Stimulated activated effector memory CD8-positive, alpha-beta T cell treated with anti-CD3 and anti-CD28 coated beads, Interleukin-12 subunit alpha, Interleukin-12 subunit beta, amount 100 ng/mL, for 72 hours (primary cell): ENCODE measurements at regions not wholly inside any gene's neighbourhood (a gene's known extent, or its start where the extent isn't known, plus 50 kb on each side); places are given as distances from the start of the nearest gene placed in this dataset.
A peak's percentile ranks its signal among the peaks of the same experiment; 100 is the strongest.
"Not testable (repeated sequence)": the region's sequence is repeated elsewhere in the genome, so short reads cannot be mapped to it uniquely, and the experiment has no call there.

ENCODE experiments used
- ATAC-seq: fragments of 150-1000 bp; cut with Tn5 transposase; 2 replicates; pipeline ENCODE4 v1.10.0; 2021
- DNase-seq, 2 donors: peaks; one replicate each; pipeline ENCODE4 v3.0.0; 2021 to 2022; ENCODE audit warnings: low spot score in 2 of 2
- H3K27ac Mint-ChIP-seq: one replicate; pipeline ENCODE4 v1.8.0; 2022; ENCODE audit warnings: mild to moderate bottlenecking, mixed read lengths
- H3K36me3 Mint-ChIP-seq: one replicate; pipeline ENCODE4 v1.8.0; 2022; ENCODE audit warnings: mild to moderate bottlenecking, mixed read lengths
- H3K4me1 Mint-ChIP-seq: one replicate; pipeline ENCODE4 v1.8.0; 2022; ENCODE audit warnings: mixed read lengths
- H3K4me3 Mint-ChIP-seq: one replicate; pipeline ENCODE4 v1.8.0; 2022; ENCODE audit warnings: mild to moderate bottlenecking, mixed read lengths
- H3K9me3 Mint-ChIP-seq: one replicate; pipeline ENCODE4 v1.8.0; 2022; ENCODE audit warnings: mixed read lengths

DNA sequence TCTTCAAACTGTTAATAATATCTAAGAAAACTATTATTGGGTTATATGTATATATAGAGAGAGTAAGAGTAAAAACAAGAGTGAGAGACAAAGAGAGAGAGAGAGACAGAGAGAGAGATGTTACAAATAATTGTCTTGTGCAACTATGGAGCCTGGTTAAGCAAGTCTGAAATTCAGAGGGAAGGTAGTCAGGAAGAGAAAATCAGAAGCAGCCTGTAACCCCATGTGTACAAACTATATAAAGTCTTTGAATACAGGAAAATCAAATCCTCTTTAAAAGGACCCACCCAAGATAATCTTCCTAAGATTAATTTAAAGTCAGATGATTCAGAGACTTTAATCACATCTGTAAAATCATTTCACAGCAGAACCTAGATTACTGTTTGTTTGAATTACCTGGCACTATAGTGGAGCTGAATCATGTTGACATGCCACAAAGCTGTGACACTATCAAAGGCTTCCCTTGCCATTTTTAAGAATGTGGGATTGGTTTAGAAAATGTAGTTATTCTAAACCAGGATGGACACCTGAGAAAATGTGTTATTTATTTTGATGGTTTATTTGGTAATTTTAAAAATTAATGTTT lies 301.7 kb upstream of the FSIP2 start:
- Mint-ChIP-seq H3K4me1 (no peaks in the 10 kb centered on the region), H3K4me3 (no peak overlapping the region), H3K27ac (no peak overlapping the region), H3K9me3 (peaks cover 14% of the 10 kb centered on the region), H3K36me3 (no peaks in the 10 kb centered on the region)
- DNase-seq (no peak), ATAC-seq (no peak)

DNA sequence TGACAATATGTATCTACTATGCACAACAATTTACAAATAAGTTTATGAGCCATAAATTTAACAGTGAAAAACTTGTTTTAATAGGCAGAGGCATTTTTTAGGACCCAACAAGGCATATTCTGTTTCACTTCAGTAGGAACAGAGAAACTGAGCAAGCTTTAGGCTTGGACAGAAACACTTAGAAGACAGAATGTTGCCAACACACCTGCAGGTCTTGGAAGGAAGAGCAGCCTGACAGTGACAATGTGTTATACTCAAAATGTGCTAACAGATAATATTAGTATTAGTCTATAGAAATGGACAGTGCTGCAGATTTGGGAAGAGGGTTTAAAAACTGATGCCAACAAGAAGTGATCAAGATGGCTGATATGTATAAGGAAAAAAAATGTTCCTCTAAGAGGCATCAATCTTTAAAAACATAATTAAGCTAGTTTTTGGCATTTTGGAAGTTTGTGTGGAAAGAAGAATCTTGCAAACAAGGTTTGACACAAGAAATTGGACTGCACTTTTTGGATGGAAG lies 297.1 kb upstream of the FSIP2 start:
- Mint-ChIP-seq H3K9me3 (peaks cover 18% of the 10 kb centered on the region), H3K27ac (no peak overlapping the region), H3K4me1 (no peaks in the 10 kb centered on the region), H3K36me3 (no peaks in the 10 kb centered on the region), H3K4me3 (no peak overlapping the region)
- ATAC-seq (no peak), DNase-seq (no peak)

DNA sequence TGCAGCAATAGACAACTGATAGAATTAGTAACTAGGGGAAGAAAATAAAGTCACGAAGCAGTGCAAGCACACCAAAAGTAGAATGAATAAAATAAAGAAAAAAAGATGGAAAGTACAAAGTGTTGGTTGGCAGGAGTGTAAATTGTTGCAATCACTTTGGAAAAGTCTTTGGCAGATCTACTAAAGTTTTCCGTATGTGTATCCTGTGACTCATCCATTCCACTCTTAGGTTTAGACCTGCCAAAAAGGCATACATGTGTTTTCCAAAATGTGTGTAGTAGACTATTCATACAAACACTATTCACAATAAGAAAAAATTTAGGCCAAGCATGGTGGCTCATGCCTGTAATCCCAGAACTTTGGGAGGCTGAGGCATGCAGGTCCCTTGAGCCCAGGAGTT lies 282.1 kb upstream of the FSIP2 start:
- no peaks in the 10 kb centered on the region for H3K4me1 Mint-ChIP-seq
- H3K4me3 Mint-ChIP-seq = no peak overlapping the region
- DNase-seq (no peak), ATAC-seq (no peak)
- no peaks in the 10 kb centered on the region for H3K36me3 Mint-ChIP-seq
- peaks cover 17% of the 10 kb centered on the region for H3K9me3 Mint-ChIP-seq
- no peak overlapping the region for H3K27ac Mint-ChIP-seq

DNA sequence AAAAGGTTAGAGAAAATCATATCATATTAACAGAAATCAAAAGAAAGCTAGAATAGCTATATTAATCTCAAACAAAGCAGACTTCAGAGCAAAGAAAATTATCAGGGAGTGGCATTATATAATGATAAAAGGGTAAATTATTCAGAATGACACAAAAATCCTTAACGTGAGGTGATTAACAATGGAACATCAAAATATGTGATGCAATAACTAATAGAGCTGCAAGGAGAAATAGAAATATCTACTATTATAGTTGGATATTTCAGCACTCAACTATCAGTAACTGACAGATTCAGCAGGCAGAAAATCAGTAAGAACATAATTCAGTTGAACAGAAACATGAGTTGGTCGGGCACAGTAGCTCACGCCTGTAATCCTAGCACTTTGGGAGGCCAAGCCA lies 275.1 kb upstream of the FSIP2 start:
- H3K27ac Mint-ChIP-seq = no peak overlapping the region
- H3K9me3 Mint-ChIP-seq = peaks cover 13% of the 10 kb centered on the region
- no peaks in the 10 kb centered on the region for H3K36me3 Mint-ChIP-seq
- DNase-seq = no peak
- H3K4me1 Mint-ChIP-seq = no peaks in the 10 kb centered on the region
- H3K4me3 Mint-ChIP-seq = no peak overlapping the region
- ATAC-seq = no peak

DNA sequence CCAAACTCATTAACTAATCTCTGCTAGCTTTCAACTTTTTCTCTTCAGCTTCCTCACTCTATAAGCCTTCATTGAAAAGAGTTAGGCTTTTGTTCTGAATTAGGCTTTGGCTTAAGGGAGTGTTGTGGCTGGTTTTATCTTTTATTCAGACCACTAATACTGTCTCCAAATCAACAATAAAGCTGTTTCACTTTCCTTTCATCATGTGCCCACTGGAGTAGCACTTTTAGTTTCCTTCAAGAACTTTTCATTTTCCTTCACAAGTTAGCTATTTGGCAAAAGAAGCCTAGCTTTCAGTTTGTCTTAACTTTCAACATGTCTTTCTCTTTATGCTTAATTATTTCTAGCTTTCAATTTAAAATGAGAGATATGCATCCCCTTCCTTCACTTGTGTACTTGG lies 271.7 kb upstream of the FSIP2 start:
- Mint-ChIP-seq H3K4me1 (no peaks in the 10 kb centered on the region), H3K36me3 (no peaks in the 10 kb centered on the region), H3K9me3 (peaks cover 16% of the 10 kb centered on the region), H3K4me3 (no peak overlapping the region), H3K27ac (no peak overlapping the region)
- DNase-seq (no peak), ATAC-seq (no peak)

DNA sequence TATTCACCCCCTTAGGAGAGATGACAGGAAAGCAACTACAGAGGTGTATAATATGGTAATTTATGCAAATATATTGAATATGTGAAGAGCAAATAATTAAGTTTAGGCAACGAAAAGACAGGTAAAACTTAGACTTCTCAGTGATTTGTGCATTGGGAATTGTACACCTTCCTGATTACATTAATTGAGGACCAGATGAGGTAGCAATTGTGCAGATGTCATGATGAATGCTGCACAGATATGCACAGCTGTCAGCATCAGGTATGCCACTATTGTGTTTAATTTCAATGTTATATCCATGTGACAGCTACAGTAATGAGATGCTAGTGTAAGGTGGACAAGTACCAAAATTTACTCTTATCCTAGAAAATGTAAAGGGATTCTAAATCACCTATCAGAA lies 267.2 kb upstream of the FSIP2 start:
- no peaks in the 10 kb centered on the region for H3K4me1 Mint-ChIP-seq
- no peak overlapping the region for H3K27ac Mint-ChIP-seq
- no peak overlapping the region for H3K4me3 Mint-ChIP-seq
- peaks cover 6% of the 10 kb centered on the region for H3K9me3 Mint-ChIP-seq
- ATAC-seq (no peak), DNase-seq (no peak)
- H3K36me3 Mint-ChIP-seq = no peaks in the 10 kb centered on the region

DNA sequence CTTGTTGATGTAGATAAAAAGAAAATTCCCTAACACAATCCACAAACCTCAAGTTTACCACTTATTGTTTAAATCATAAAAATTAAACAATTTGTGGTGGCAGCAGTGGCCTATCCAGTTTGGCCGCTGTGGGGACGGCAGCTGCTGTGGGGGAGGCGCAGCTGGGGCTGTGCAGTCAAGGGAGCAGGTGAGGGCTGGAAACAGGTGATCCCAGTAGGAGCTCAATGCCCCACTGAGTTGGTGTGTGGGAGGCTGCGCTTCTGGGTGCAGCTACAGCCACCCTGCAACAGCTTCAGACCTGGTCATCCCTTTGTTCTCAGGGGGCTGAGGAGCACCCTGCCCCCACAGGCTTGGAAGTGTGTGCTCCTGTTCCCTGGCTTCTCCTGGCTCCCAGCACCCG lies 266.0 kb upstream of the FSIP2 start:
- Mint-ChIP-seq H3K4me1 (no peaks in the 10 kb centered on the region), H3K36me3 (no peaks in the 10 kb centered on the region), H3K27ac (no peak overlapping the region), H3K9me3 (peaks cover 6% of the 10 kb centered on the region), H3K4me3 (no peak overlapping the region)
- DNase-seq = no peak
- ATAC-seq = no peak

DNA sequence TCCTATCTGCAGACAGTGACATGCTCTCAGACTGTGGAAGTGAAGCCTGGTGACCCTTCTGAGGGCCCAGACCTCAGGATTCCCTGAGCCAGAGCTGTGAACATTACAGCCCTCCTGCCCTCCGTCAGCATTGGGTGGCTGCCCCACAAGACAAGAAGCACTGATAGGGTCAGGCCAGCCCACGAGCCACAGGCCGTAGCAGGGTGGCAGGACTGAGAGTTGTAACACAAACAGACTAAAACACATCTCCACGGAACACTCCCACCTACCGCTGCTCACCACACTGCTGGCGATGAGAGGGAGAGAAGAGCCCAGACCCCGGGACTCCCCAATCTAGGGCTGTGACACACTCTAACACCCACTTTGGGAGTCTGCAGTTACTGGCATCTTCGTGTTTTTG lies 264.8 kb upstream of the FSIP2 start:
- DNase-seq = no peak
- no peaks in the 10 kb centered on the region for H3K36me3 Mint-ChIP-seq
- ATAC-seq = peak; percentile 26
- no peak overlapping the region for H3K4me3 Mint-ChIP-seq
- H3K4me1 Mint-ChIP-seq = no peaks in the 10 kb centered on the region
- H3K27ac Mint-ChIP-seq = no peak overlapping the region
- H3K9me3 Mint-ChIP-seq = peaks cover 6% of the 10 kb centered on the region

DNA sequence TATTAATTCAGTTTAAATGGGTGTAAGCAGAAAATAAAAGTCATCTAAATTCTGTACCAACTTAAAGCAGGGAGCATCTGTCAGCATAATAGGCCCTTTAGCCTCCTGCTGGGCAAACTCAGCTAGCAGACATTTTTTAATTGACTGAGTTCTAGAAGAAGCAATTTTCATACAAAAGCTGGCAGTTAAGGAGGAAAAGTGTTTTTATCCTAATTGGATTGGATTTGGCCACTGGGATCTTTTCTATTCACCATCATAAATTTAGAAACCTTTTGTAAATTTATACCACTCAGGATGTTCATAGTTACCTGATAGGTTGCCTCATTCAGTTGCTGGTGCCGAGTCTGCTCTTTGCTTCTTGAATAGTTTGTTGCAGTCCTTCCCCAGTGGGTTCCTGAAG lies 262.7 kb upstream of the FSIP2 start:
- no peak for ATAC-seq
- Mint-ChIP-seq H3K4me1 (no peaks in the 10 kb centered on the region), H3K4me3 (no peak overlapping the region), H3K36me3 (no peaks in the 10 kb centered on the region), H3K9me3 (peaks cover 11% of the 10 kb centered on the region), H3K27ac (no peak overlapping the region)
- DNase-seq = no peak

DNA sequence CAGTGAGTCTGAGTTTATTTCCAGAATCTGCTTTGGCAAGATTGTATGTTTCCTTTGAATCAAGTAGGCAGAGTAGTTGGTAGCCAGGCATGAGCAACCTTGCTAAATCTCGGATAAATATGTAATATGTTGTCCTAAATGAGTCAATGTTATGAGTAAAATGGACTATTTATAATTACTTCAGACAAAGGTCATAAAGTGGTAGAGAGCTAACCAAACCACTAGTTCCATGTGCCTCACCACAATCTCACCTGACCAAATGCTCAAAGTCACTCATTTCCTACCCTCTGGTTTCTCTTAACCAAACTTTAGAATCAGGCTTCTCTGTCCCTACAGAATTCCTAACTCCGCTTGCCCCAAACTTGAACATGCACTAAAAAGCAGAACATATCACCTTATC lies 261.2 kb upstream of the FSIP2 start:
- no peaks in the 10 kb centered on the region for H3K4me1 Mint-ChIP-seq
- ATAC-seq = no peak
- DNase-seq = no peak
- no peaks in the 10 kb centered on the region for H3K36me3 Mint-ChIP-seq
- H3K27ac Mint-ChIP-seq = no peak overlapping the region
- H3K4me3 Mint-ChIP-seq = no peak overlapping the region
- H3K9me3 Mint-ChIP-seq = peaks cover 10% of the 10 kb centered on the region

DNA sequence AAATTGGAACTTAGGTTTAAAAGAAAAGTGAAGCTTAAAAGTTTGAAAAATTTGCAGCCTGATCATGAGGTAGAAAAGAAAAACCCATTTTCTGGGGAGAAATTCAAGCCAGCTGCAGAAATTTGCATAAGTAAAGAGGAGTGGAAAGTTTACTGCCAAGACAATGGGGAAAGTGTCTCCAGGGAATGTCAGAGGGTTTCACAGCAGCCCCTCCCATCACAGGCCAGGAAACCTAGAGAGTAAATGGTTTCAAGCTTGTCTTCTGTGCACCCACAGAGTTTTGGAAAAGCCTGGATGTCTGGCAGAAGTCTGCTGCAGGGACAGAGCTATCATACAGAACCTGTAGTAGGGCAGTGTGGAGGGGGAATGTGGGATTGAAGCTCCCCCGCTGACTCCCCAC lies 254.0 kb upstream of the FSIP2 start:
- peaks cover 23% of the 10 kb centered on the region for H3K9me3 Mint-ChIP-seq
- ATAC-seq (no peak), DNase-seq (no peak)
- H3K4me3 Mint-ChIP-seq = no peak overlapping the region
- H3K36me3 Mint-ChIP-seq = no peaks in the 10 kb centered on the region
- H3K4me1 Mint-ChIP-seq = no peaks in the 10 kb centered on the region
- no peak overlapping the region for H3K27ac Mint-ChIP-seq

DNA sequence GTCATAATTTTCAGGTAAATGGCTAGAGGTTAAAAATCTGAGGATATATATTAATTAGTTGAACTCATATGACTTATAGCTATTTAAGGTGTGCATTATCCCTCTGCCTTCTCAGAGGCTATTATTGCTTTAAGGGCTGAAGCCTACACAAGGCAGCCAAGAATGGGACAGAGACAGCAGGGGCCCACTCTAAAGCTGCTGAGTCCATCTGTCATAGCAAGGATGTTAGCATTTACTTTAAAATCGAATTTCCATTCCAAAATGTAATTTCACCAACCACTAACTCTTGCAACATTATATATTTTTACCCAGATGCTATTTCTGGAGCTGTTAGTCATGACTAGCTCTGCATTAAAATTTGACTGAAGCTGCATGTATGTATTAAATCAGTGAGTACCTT lies 236.3 kb upstream of the FSIP2 start:
- Mint-ChIP-seq H3K4me3 (no peak overlapping the region), H3K9me3 (peaks cover 16% of the 10 kb centered on the region), H3K4me1 (no peaks in the 10 kb centered on the region), H3K27ac (no peak overlapping the region), H3K36me3 (no peaks in the 10 kb centered on the region)
- ATAC-seq (no peak), DNase-seq (no peak)

DNA sequence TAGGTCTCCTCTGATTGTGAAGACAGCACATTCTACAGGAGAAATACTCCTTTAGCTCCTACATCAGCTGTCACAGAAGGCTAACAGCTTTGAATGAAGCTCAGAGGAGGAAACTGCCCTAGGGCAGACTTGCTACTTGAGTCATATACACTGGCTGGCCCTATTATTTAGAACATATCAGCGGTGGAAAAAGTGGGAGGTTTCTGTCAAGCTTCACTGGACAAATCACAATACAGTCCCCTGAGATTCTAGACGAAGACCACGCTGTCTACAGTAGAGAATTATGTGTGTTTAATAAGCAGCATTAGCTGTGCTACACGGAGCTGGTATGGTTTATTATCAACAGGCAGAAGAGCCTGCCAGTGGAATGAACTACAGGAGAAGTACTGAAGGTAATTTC lies 230.9 kb upstream of the FSIP2 start:
- no peaks in the 10 kb centered on the region for H3K4me1 Mint-ChIP-seq
- no peaks in the 10 kb centered on the region for H3K36me3 Mint-ChIP-seq
- no peak for ATAC-seq
- H3K4me3 Mint-ChIP-seq = no peak overlapping the region
- peaks cover 16% of the 10 kb centered on the region for H3K9me3 Mint-ChIP-seq
- no peak overlapping the region for H3K27ac Mint-ChIP-seq
- no peak for DNase-seq

DNA sequence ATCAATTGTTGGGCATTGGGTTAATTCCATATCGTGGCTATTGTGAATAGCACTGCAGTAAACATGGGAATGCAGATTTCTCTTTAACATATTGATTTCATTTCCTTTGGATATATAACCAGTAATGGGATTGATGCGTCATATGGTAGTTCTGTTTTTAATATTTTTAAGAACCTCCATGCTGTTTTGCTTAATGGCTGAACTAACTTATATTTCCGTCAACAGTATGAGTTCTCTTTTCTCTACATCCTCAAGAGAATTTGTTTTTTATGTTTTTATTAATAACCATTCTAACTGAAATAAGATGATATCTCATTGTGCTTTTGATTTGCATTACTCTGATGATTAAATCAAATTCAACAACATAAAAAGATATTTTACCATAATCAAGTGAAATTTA lies 228.5 kb upstream of the FSIP2 start:
- peaks cover 21% of the 10 kb centered on the region for H3K9me3 Mint-ChIP-seq

DNA sequence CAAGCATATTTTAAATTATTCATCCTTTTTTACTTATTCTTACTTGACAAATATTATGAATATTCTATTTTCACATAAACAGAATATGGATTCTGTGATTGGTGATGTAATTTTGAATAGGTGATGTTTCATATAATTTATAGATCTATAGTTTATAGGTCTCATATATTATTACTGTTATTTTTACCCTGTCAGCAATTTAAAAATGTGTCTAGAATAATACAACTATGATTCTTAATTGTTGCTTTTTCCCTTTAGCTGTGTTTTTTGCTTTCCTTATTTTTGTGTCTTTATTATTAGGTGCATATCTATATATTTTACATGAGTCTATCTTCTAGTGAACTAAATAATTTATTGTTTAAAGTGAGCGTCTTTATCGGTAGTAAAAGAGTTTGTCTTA lies 226.7 kb upstream of the FSIP2 start:
- no peaks in the 10 kb centered on the region for H3K36me3 Mint-ChIP-seq
- ATAC-seq = no peak
- no peak overlapping the region for H3K27ac Mint-ChIP-seq
- H3K4me3 Mint-ChIP-seq = no peak overlapping the region
- no peak for DNase-seq
- H3K9me3 Mint-ChIP-seq = peaks cover 17% of the 10 kb centered on the region
- H3K4me1 Mint-ChIP-seq = no peaks in the 10 kb centered on the region

More for the DNA sequence above, 228.5 kb upstream of the FSIP2 start:
- DNase-seq = no peak
- no peaks in the 10 kb centered on the region for H3K4me1 Mint-ChIP-seq
- H3K36me3 Mint-ChIP-seq = no peaks in the 10 kb centered on the region
- ATAC-seq = no peak
- no peak overlapping the region for H3K27ac Mint-ChIP-seq
- no peak overlapping the region for H3K4me3 Mint-ChIP-seq

DNA sequence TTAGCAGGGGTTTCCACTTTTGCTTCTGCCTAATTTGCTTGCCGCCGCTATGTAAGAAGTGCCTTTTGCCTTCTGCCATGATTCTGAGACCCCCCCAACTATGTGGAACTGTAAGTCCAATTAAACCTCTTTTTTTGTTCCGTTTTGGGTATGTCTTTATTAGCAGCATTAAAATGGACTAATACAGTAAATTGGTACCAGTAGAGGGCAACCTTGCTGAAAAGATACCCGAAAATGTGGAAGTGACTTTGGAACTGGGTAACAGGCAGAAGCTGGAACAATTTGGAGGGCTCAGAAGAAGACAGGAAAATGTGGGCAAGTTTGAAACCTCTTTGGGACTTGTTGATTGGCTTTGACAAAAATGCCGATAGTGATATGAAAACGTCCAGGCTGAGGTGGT lies 216.1 kb upstream of the FSIP2 start:
- Mint-ChIP-seq H3K9me3 (peaks cover 27% of the 10 kb centered on the region), H3K36me3 (no peaks in the 10 kb centered on the region), H3K27ac (no peak overlapping the region), H3K4me3 (no peak overlapping the region), H3K4me1 (no peaks in the 10 kb centered on the region)
- no peak for DNase-seq
- ATAC-seq = no peak

DNA sequence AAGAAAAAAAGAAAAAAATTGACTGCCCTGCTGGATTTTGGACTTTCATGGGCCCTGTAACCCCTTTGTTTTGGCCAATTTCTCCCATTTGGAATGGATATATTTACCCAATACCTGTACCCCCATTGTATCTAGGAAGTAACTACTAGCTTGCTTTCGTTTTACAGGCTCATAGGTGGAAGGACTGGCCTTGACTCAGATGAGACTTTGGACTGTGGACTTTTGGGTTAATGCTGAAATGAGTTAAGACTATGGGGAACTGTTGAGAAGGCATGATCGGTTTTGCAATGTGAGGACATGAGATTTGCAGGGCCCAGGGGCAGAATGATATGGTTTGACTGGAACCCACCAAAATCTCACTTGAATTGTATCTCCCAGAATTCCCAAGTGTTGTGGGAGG lies 214.4 kb upstream of the FSIP2 start:
- not testable (repeated sequence) for ATAC-seq, H3K27ac Mint-ChIP-seq, H3K4me1 Mint-ChIP-seq, H3K4me3 Mint-ChIP-seq, H3K36me3 Mint-ChIP-seq, DNase-seq
- peaks cover 23% of the 10 kb centered on the region for H3K9me3 Mint-ChIP-seq
